SW480 (cell line): ENCODE measurements at regions not wholly inside any gene's neighbourhood (a gene's known extent, or its start where the extent isn't known, plus 50 kb on each side); places are given as distances from the start of the nearest gene placed in this dataset.

Experiments
- DNase-seq: peaks from one replicate; pipeline ENCODE4 v3.0.0-alpha.2; 2016; ENCODE audit warnings: low spot score

- DNase-seq, result peak; percentile 59
Observed at GRCh38 chr1:222171005-222171404, 376.9 kb downstream of the HHIPL2 start.

- DNase-seq, result peak; percentile 71
Observed at GRCh38 chr1:222168621-222169020, 379.3 kb downstream of the HHIPL2 start.

- no peak for DNase-seq
Observed at GRCh38 chr1:222167896-222168295, 380.0 kb downstream of the HHIPL2 start.

- peak; percentile 47 for DNase-seq
Observed at GRCh38 chr1:222167111-222167510, 380.8 kb downstream of the HHIPL2 start.

GRCh38 chr1:222165629-222166028 is 382.3 kb downstream of the HHIPL2 start:
- DNase-seq, result no peak

GRCh38 chr1:222163895-222164294 is 384.0 kb downstream of the HHIPL2 start:
- no peak for DNase-seq

- DNase-seq, result no peak
Observed at GRCh38 chr1:222161676-222162075, 386.2 kb downstream of the HHIPL2 start.

GRCh38 chr1:222157612-222158011 is 390.3 kb downstream of the HHIPL2 start:
- no peak for DNase-seq

GRCh38 chr1:222140206-222140605 is 398.3 kb upstream of the DUSP10 start:
- DNase-seq, result no peak

GRCh38 chr1:222138095-222138494 is 396.2 kb upstream of the DUSP10 start:
- DNase-seq, result no peak

GRCh38 chr1:222136869-222137268 is 395.0 kb upstream of the DUSP10 start:
- DNase-seq, result no peak

GRCh38 chr1:222129041-222129440 is 387.2 kb upstream of the DUSP10 start:
- no peak for DNase-seq

- DNase-seq, result no peak
Observed at GRCh38 chr1:222127526-222128152, 385.8 kb upstream of the DUSP10 start.

GRCh38 chr1:222127096-222127495 is 385.2 kb upstream of the DUSP10 start:
- DNase-seq, result no peak

- no peak for DNase-seq
Observed at GRCh38 chr1:222126052-222126451, 384.2 kb upstream of the DUSP10 start.

- no peak for DNase-seq
Observed at GRCh38 chr1:222124602-222125001, 382.7 kb upstream of the DUSP10 start.

GRCh38 chr1:222123111-222123510 is 381.2 kb upstream of the DUSP10 start:
- no peak for DNase-seq

- DNase-seq, result no peak
Observed at GRCh38 chr1:222117809-222118208, 375.9 kb upstream of the DUSP10 start.

- no peak for DNase-seq
Observed at GRCh38 chr1:222114536-222115156, 372.8 kb upstream of the DUSP10 start.

GRCh38 chr1:222109836-222110235 is 367.9 kb upstream of the DUSP10 start:
- no peak for DNase-seq

GRCh38 chr1:222107975-222108374 is 366.1 kb upstream of the DUSP10 start:
- no peak for DNase-seq

GRCh38 chr1:222107267-222107666 is 365.4 kb upstream of the DUSP10 start:
- no peak for DNase-seq

- DNase-seq, result no peak
Observed at GRCh38 chr1:222106377-222106776, 364.5 kb upstream of the DUSP10 start.

- DNase-seq, result no peak
Observed at GRCh38 chr1:222105861-222106260, 364.0 kb upstream of the DUSP10 start.
